ENCODE measurements at regions not wholly inside any gene's neighbourhood (a gene's known extent, or its start where the extent isn't known, plus 50 kb on each side); places are given as distances from the start of the nearest gene placed in this dataset.

GRCh38 chr15:62977952-62978811 lies 64.4 kb upstream of the TPM1 start:
- TF ChIP-seq CTCF (IDR thresholded peaks at IDR 0.05): no peak
- TF ChIP-seq POLR2A (IDR thresholded peaks at IDR 0.05): no peak

Data from heart left ventricle (tissue), 13 donors.